ENCODE measurements at regions not wholly inside any gene's neighbourhood (a gene's known extent, or its start where the extent isn't known, plus 50 kb on each side); places are given as distances from the start of the nearest gene placed in this dataset.

GRCh38 chr4:62131049-62131448 is 930.9 kb downstream of the ADGRL3 start:
- H3K4me3 ChIP-seq (ENCODE audit: low read depth, low read length), result no peak overlapping the region
- DNase-seq (ENCODE audit: low read depth), result no peak

GRCh38 chr4:62130637-62131036 is 930.5 kb downstream of the ADGRL3 start:
- no peak overlapping the region for H3K4me3 ChIP-seq (ENCODE audit: low read depth, low read length)
- TF ChIP-seq CTCF (IDR thresholded peaks at IDR 0.05; ENCODE audit: insufficient read depth, low read depth, low read length), result no peak
- DNase-seq (ENCODE audit: low read depth), result no peak

More at GRCh38 chr4:62131049-62131448, 930.9 kb downstream of the ADGRL3 start:
- TF ChIP-seq CTCF (IDR thresholded peaks at IDR 0.05; ENCODE audit: insufficient read depth, low read depth, low read length), result no peak

GRCh38 chr4:62130230-62130629 is 930.1 kb downstream of the ADGRL3 start:
- H3K4me3 ChIP-seq (ENCODE audit: low read depth, low read length), result no peak overlapping the region
- DNase-seq (ENCODE audit: low read depth), result no peak
- no peak for TF ChIP-seq CTCF (IDR thresholded peaks at IDR 0.05; ENCODE audit: insufficient read depth, low read depth, low read length)
